ENCODE measurements at regions not wholly inside any gene's neighbourhood (a gene's known extent, or its start where the extent isn't known, plus 50 kb on each side); places are given as distances from the start of the nearest gene placed in this dataset.
"Not testable (repeated sequence)": the region's sequence is repeated elsewhere in the genome, so short reads cannot be mapped to it uniquely, and the experiment has no call there.

DNA sequence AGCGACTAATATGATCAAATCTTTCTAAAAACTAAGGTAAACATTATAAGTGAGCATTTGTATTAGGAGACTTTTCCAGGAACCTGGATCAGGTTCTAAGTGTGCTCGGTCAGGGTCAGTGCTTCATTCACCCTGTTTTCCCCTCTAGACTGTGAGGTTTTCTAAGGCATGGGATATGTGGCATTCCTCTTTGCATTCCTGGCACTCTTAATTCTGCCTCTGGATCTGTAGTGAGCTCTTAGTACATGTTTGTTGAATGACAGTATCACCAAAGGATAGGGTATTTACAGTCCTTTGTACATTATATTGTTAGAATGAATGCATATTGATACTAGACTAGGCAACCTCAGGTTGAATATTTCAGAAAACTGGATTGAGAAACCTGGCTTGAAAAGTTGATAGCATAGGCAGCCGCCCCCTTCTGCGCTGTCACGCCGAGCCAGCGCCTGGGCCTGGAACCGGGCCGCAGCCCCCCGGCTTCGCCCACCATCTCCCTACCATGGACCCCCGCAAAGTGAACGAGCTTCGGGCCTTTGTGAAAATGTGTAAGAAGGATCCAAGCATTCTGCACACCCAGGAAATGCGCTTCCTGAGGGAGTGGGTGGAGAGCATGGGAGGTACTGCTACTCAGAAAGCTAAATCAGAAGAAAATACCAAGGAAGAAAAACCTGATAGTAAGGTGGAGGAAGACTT, 156.5 kb downstream of the KCNRG start:
- Histone ChIP-seq H3K36me3 (ENCODE audit: control insufficient read depth, insufficient read depth, low read length) (no peaks in the 10 kb centered on the region), H3K4me1 (ENCODE audit: control insufficient read depth, insufficient read depth, low read length) (no peaks in the 10 kb centered on the region), H3K9me3 (ENCODE audit: control insufficient read depth, insufficient read depth, low read length) (no peaks in the 10 kb centered on the region), H3K27ac (ENCODE audit: low read depth, low read length) (no peak overlapping the region), H3K4me3 (ENCODE audit: low read depth, low read length) (no peak overlapping the region), H3K27me3 (ENCODE audit: control insufficient read depth, insufficient read depth, low read length) (no peaks in the 10 kb centered on the region), H3K9ac (ENCODE audit: low read depth, low read length) (no peak overlapping the region)

- H3K4me1 ChIP-seq (ENCODE audit: control insufficient read depth, insufficient read depth, low read length); H3K27me3 ChIP-seq (ENCODE audit: control insufficient read depth, insufficient read depth, low read length); H3K4me3 ChIP-seq (ENCODE audit: low read depth, low read length); H3K9me3 ChIP-seq (ENCODE audit: control insufficient read depth, insufficient read depth, low read length); H3K36me3 ChIP-seq (ENCODE audit: control insufficient read depth, insufficient read depth, low read length); H3K9ac ChIP-seq (ENCODE audit: low read depth, low read length); H3K27ac ChIP-seq (ENCODE audit: low read depth, low read length): not testable (repeated sequence)
Measured at GRCh38 chr13:50173045-50173444, 157.8 kb downstream of the KCNRG start.

DNA sequence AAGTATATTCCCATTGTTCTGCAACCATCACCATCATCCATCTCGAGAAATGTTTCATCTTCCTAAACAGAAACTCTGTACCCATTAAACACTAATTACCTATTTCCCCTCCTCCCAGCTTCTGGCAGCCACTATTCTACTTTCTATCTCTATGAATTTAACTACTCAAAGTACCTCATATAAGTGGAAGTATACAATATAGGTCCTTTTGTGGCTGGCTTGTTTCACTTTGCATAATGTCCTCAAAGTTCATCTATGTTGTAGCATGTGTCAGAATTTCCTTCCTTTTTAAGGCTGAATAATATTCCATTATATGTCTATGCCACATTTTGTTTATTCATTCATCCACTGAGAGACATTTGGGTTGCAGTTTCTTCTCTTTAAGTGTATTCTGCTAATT, 159.4 kb downstream of the KCNRG start:
- Histone ChIP-seq H3K27ac (ENCODE audit: low read depth, low read length) (no peak overlapping the region), H3K4me3 (ENCODE audit: low read depth, low read length) (no peak overlapping the region), H3K4me1 (ENCODE audit: control insufficient read depth, insufficient read depth, low read length) (no peaks in the 10 kb centered on the region), H3K9me3 (ENCODE audit: control insufficient read depth, insufficient read depth, low read length) (no peaks in the 10 kb centered on the region), H3K27me3 (ENCODE audit: control insufficient read depth, insufficient read depth, low read length) (no peaks in the 10 kb centered on the region), H3K9ac (ENCODE audit: low read depth, low read length) (no peak overlapping the region), H3K36me3 (ENCODE audit: control insufficient read depth, insufficient read depth, low read length) (no peaks in the 10 kb centered on the region)

DNA sequence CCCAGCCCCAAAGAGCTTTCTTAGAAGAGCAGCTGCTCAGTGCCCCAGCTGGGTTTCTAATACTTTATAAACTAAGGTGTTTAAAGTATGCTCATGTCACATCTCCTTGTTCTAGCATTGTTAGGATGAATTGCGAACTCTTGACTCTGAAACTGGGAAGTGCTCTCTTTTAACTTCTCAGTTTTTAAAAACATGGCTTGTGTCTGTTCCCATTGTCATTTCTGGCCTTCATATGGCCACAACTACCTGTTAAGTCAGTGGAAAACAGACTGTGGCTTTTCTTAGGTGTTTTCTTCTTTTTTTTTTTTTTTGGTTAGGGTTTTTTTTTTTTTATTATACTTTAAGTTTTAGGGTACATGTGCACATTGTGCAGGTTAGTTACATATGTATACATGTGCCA, 164.7 kb downstream of the KCNRG start:
- Histone ChIP-seq H3K9me3 (ENCODE audit: control insufficient read depth, insufficient read depth, low read length) (no peaks in the 10 kb centered on the region), H3K4me1 (ENCODE audit: control insufficient read depth, insufficient read depth, low read length) (no peaks in the 10 kb centered on the region), H3K27ac (ENCODE audit: low read depth, low read length) (no peak overlapping the region), H3K36me3 (ENCODE audit: control insufficient read depth, insufficient read depth, low read length) (no peaks in the 10 kb centered on the region), H3K27me3 (ENCODE audit: control insufficient read depth, insufficient read depth, low read length) (no peaks in the 10 kb centered on the region), H3K4me3 (ENCODE audit: low read depth, low read length) (no peak overlapping the region), H3K9ac (ENCODE audit: low read depth, low read length) (no peak overlapping the region)

- H3K36me3 ChIP-seq (ENCODE audit: control insufficient read depth, insufficient read depth, low read length); H3K9me3 ChIP-seq (ENCODE audit: control insufficient read depth, insufficient read depth, low read length); H3K4me1 ChIP-seq (ENCODE audit: control insufficient read depth, insufficient read depth, low read length); H3K27me3 ChIP-seq (ENCODE audit: control insufficient read depth, insufficient read depth, low read length): not testable (repeated sequence)
- H3K9ac ChIP-seq (ENCODE audit: low read depth, low read length), result peak overlapping the region; percentile 48; the same call in 1 of the 2 replicates
- H3K27ac ChIP-seq (ENCODE audit: low read depth, low read length), result peak overlapping the region; percentile 12
- peak overlapping the region; percentile 52 for H3K4me3 ChIP-seq (ENCODE audit: low read depth, low read length)
Measured at GRCh38 chr13:50185769-50186763, 170.8 kb downstream of the KCNRG start.

DNA sequence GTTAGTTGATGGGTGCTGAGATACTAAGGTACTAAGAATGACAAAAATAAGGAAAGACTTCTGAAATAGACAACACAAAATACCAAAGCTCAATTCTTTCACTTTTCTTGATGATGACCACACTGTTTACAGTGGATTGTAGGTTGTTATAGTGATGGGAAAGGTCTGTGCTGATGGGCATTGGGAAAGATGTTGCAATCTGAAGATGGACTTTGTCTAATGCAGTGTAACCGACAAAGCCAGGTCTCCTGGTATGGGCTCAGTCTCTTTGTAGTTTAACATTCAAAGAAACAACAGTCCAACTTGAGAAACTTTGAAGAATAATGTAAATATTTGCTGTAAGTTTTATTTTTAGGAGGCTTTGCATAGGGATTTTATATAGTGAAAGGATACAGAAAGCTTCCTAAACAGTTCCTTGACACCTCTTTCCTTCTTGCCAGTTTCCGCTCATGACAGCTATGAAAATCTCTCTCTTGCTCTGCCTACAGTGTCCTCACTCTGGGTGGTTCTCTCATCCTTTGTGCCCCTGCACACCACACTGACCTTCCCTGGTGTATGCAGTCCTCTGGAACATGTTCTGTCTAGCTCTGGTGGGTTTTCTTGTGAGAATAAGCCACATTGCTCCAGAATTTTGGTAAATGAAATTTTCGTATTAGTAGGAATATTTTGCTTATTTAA, 172.2 kb downstream of the KCNRG start:
- H3K36me3 ChIP-seq (ENCODE audit: control insufficient read depth, insufficient read depth, low read length), result no peaks in the 10 kb centered on the region
- no peak overlapping the region for H3K27ac ChIP-seq (ENCODE audit: low read depth, low read length)
- no peak overlapping the region for H3K4me3 ChIP-seq (ENCODE audit: low read depth, low read length)
- no peaks in the 10 kb centered on the region for H3K27me3 ChIP-seq (ENCODE audit: control insufficient read depth, insufficient read depth, low read length)
- H3K9me3 ChIP-seq (ENCODE audit: control insufficient read depth, insufficient read depth, low read length), result peaks cover 5% of the 10 kb centered on the region; the same call in 1 of the 2 replicates
- H3K4me1 ChIP-seq (ENCODE audit: control insufficient read depth, insufficient read depth, low read length), result peaks cover 9% of the 10 kb centered on the region; the same call in 1 of the 2 replicates
- no peak overlapping the region for H3K9ac ChIP-seq (ENCODE audit: low read depth, low read length)

- Histone ChIP-seq H3K36me3 (ENCODE audit: control insufficient read depth, insufficient read depth, low read length) (no peaks in the 10 kb centered on the region), H3K4me1 (ENCODE audit: control insufficient read depth, insufficient read depth, low read length) (peaks cover 9% of the 10 kb centered on the region; the same call in 1 of the 2 replicates), H3K27me3 (ENCODE audit: control insufficient read depth, insufficient read depth, low read length) (no peaks in the 10 kb centered on the region), H3K27ac (ENCODE audit: low read depth, low read length) (no peak overlapping the region), H3K9ac (ENCODE audit: low read depth, low read length) (no peak overlapping the region), H3K4me3 (ENCODE audit: low read depth, low read length) (no peak overlapping the region), H3K9me3 (ENCODE audit: control insufficient read depth, insufficient read depth, low read length) (peaks cover 5% of the 10 kb centered on the region; the same call in 1 of the 2 replicates)
Measured at GRCh38 chr13:50188696-50189095, 173.5 kb downstream of the KCNRG start.

- peaks cover 9% of the 10 kb centered on the region; the same call in 1 of the 2 replicates for H3K4me1 ChIP-seq (ENCODE audit: control insufficient read depth, insufficient read depth, low read length)
- no peaks in the 10 kb centered on the region for H3K36me3 ChIP-seq (ENCODE audit: control insufficient read depth, insufficient read depth, low read length)
- no peaks in the 10 kb centered on the region for H3K27me3 ChIP-seq (ENCODE audit: control insufficient read depth, insufficient read depth, low read length)
- H3K9me3 ChIP-seq (ENCODE audit: control insufficient read depth, insufficient read depth, low read length), result peaks cover 5% of the 10 kb centered on the region; the same call in 1 of the 2 replicates
- no peak overlapping the region for H3K27ac ChIP-seq (ENCODE audit: low read depth, low read length)
- no peak overlapping the region for H3K9ac ChIP-seq (ENCODE audit: low read depth, low read length)
- no peak overlapping the region for H3K4me3 ChIP-seq (ENCODE audit: low read depth, low read length)
Measured at GRCh38 chr13:50189450-50189849, 174.2 kb downstream of the KCNRG start.

- H3K4me1 ChIP-seq (ENCODE audit: control insufficient read depth, insufficient read depth, low read length), result peaks cover 9% of the 10 kb centered on the region; the same call in 1 of the 2 replicates
- no peak overlapping the region for H3K27ac ChIP-seq (ENCODE audit: low read depth, low read length)
- no peaks in the 10 kb centered on the region for H3K27me3 ChIP-seq (ENCODE audit: control insufficient read depth, insufficient read depth, low read length)
- no peak overlapping the region for H3K9ac ChIP-seq (ENCODE audit: low read depth, low read length)
- H3K4me3 ChIP-seq (ENCODE audit: low read depth, low read length), result no peak overlapping the region
- H3K9me3 ChIP-seq (ENCODE audit: control insufficient read depth, insufficient read depth, low read length), result peaks cover 5% of the 10 kb centered on the region; the same call in 1 of the 2 replicates
- no peaks in the 10 kb centered on the region for H3K36me3 ChIP-seq (ENCODE audit: control insufficient read depth, insufficient read depth, low read length)
Measured at GRCh38 chr13:50191004-50191403, 175.8 kb downstream of the KCNRG start.

- H3K27me3 ChIP-seq (ENCODE audit: control insufficient read depth, insufficient read depth, low read length), result no peaks in the 10 kb centered on the region
- 0 out of 2 replicates have a peak, but pooled peaks cover 4% of the 10 kb centered on the region for H3K4me1 ChIP-seq (ENCODE audit: control insufficient read depth, insufficient read depth, low read length)
- H3K9ac ChIP-seq (ENCODE audit: low read depth, low read length), result no peak overlapping the region
- H3K9me3 ChIP-seq (ENCODE audit: control insufficient read depth, insufficient read depth, low read length), result no peaks in the 10 kb centered on the region
- H3K4me3 ChIP-seq (ENCODE audit: low read depth, low read length), result no peak overlapping the region
- H3K27ac ChIP-seq (ENCODE audit: low read depth, low read length), result no peak overlapping the region
- H3K36me3 ChIP-seq (ENCODE audit: control insufficient read depth, insufficient read depth, low read length), result no peaks in the 10 kb centered on the region
Measured at GRCh38 chr13:50192272-50192813, 177.1 kb downstream of the KCNRG start.

Data from HUES48 (cell line).